ENCODE measurements at regions not wholly inside any gene's neighbourhood (a gene's known extent, or its start where the extent isn't known, plus 50 kb on each side); places are given as distances from the start of the nearest gene placed in this dataset.
"Not testable (repeated sequence)": the region's sequence is repeated elsewhere in the genome, so short reads cannot be mapped to it uniquely, and the experiment has no call there.

- ATAC-seq; H3K27me3 Mint-ChIP-seq (ENCODE audit: low read depth); POLR2A ChIA-PET: not testable (repeated sequence)
Measured at GRCh38 chr7:79975986-79976710, 158.5 kb upstream of the GNAI1 start.

DNA sequence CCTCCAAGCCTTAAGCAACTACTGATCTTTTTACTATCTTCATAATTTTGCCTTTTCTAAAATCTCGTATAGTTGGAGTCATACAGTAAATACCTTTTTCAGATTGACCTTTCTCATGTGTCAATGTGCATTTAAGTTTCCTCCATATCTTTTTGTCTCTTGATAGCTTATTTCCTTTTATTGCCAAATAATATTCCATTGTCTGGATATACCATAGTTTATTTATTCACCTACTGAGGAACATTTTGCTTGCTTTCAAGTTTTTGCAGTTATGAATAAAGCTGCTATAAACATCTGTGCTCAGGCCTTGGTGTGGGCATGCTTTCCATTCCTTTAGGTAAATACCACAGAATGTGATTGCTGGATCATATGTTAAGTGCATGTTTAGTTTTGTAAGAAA is 161.2 kb upstream of the GNAI1 start:
- Mint-ChIP-seq H3K9me3 (peaks cover 15% of the 10 kb centered on the region), H3K4me3 (no peak overlapping the region), H3K27ac (no peak overlapping the region), H3K4me1 (peaks cover 4% of the 10 kb centered on the region), H3K27me3 (ENCODE audit: low read depth) (no peaks in the 10 kb centered on the region; the same call in 1 of the 2 replicates), H3K36me3 (no peaks in the 10 kb centered on the region)
- TF ChIP-seq CDX4 (CRISPR knock-in tag; IDR thresholded peaks at IDR 0.05; ENCODE audit: borderline replicate concordance) (no peak), RORB (CRISPR knock-in tag; IDR thresholded peaks at IDR 0.05) (no peak), OVOL2 (CRISPR knock-in tag; IDR thresholded peaks at IDR 0.05; ENCODE audit: borderline replicate concordance) (no peak), GABPB1 (CRISPR knock-in tag; IDR thresholded peaks at IDR 0.05) (no peak), NR2C2 (CRISPR knock-in tag; IDR thresholded peaks at IDR 0.05) (no peak)
- TF ChIP-seq, protein P1, sequence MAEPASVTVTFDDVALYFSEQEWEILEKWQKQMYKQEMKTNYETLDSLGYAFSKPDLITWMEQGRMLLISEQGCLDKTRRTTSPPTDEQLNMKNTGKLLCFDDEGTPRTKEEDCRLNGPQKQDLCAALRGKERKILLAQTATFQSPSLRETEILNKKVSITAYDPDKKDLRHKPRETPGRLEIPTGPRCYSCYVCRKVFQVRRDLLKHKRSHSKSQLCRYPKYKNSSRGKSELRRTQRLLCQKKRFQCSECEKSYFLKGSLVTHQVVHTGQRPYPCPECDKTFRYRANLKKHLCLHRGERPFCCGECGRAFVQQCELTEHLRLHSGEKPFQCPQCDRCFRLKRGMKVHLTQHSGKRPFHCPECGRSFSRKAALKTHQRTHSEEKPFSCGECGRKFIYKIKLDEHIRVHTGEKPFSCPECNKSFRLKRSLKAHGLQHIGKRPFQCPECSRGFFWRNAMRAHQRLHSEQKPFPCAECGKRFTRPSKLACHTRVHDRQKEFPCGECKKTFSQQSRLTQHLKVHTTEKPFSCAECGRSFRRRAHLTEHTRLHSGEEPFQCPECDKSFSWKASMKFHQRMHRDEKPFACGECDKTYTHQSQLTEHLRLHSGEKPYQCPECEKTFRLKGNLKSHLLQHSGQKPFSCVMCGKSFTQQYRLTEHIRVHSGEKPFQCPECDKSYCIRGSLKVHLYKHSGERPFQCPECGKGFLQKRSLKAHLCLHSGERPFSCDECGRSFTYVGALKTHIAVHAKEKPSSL (CRISPR knock-in tag; conservative IDR thresholded peaks at IDR 0.05), result no peak
- TF ChIP-seq, protein P2, sequence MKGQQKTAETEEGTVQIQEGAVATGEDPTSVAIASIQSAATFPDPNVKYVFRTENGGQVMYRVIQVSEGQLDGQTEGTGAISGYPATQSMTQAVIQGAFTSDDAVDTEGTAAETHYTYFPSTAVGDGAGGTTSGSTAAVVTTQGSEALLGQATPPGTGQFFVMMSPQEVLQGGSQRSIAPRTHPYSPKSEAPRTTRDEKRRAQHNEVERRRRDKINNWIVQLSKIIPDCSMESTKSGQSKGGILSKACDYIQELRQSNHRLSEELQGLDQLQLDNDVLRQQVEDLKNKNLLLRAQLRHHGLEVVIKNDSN (CRISPR knock-in tag; IDR thresholded peaks at IDR 0.05), result no peak
- TF ChIP-seq, protein P3, sequence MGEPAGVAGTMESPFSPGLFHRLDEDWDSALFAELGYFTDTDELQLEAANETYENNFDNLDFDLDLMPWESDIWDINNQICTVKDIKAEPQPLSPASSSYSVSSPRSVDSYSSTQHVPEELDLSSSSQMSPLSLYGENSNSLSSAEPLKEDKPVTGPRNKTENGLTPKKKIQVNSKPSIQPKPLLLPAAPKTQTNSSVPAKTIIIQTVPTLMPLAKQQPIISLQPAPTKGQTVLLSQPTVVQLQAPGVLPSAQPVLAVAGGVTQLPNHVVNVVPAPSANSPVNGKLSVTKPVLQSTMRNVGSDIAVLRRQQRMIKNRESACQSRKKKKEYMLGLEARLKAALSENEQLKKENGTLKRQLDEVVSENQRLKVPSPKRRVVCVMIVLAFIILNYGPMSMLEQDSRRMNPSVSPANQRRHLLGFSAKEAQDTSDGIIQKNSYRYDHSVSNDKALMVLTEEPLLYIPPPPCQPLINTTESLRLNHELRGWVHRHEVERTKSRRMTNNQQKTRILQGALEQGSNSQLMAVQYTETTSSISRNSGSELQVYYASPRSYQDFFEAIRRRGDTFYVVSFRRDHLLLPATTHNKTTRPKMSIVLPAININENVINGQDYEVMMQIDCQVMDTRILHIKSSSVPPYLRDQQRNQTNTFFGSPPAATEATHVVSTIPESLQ (CRISPR knock-in tag; IDR thresholded peaks at IDR 0.05), result no peak
- TF ChIP-seq, protein P4, sequence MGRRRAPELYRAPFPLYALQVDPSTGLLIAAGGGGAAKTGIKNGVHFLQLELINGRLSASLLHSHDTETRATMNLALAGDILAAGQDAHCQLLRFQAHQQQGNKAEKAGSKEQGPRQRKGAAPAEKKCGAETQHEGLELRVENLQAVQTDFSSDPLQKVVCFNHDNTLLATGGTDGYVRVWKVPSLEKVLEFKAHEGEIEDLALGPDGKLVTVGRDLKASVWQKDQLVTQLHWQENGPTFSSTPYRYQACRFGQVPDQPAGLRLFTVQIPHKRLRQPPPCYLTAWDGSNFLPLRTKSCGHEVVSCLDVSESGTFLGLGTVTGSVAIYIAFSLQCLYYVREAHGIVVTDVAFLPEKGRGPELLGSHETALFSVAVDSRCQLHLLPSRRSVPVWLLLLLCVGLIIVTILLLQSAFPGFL (CRISPR knock-in tag; IDR thresholded peaks at IDR 0.05; ENCODE audit: borderline replicate concordance), result no peak
- no peak for DNase-seq (ENCODE audit: low spot score)
- ATAC-seq, result no peak
- POLR2A ChIA-PET, result no interaction called here
- CTCF ChIA-PET, result no interaction called here

More at GRCh38 chr7:79975986-79976710, 158.5 kb upstream of the GNAI1 start:
- CTCF ChIA-PET; H3K36me3 Mint-ChIP-seq; H3K4me3 Mint-ChIP-seq; DNase-seq (ENCODE audit: low spot score); H3K27ac Mint-ChIP-seq; H3K4me1 Mint-ChIP-seq: not testable (repeated sequence)
- H3K9me3 Mint-ChIP-seq, result peaks cover 16% of the 10 kb centered on the region

DNA sequence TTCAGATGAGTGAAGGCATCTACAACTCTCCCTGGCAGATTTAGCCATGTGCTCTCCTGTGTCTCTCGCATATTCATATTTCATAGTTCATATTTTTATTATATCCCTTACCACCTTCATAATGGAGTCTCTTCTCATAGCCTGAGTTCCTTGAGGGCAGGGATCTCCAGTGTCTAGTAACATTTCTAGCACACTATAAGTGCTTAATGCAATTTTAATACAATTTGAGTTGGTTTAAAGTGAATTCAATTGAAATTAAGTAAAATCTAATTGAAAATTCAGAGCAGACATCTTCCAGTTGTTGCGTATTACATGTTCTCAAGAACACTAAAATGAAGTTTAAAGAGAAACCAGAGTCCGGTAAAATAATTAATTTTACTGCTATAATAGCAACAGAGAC is 163.6 kb upstream of the GNAI1 start:
- ATAC-seq, result no peak
- Mint-ChIP-seq H3K27ac (no peak overlapping the region), H3K4me3 (no peak overlapping the region), H3K36me3 (no peaks in the 10 kb centered on the region), H3K9me3 (no peaks in the 10 kb centered on the region), H3K4me1 (peaks cover 9% of the 10 kb centered on the region), H3K27me3 (ENCODE audit: low read depth) (no peaks in the 10 kb centered on the region; the same call in 1 of the 2 replicates)
- TF ChIP-seq IRF2 (CRISPR knock-in tag; IDR thresholded peaks at IDR 0.05; ENCODE audit: borderline replicate concordance, low read depth) (no peak), TEAD1 (CRISPR knock-in tag; IDR thresholded peaks at IDR 0.05) (no peak), HMGXB4 (CRISPR knock-in tag; IDR thresholded peaks at IDR 0.05) (no peak), ERG (CRISPR knock-in tag; IDR thresholded peaks at IDR 0.05) (no peak), ZNF396 (CRISPR knock-in tag; IDR thresholded peaks at IDR 0.05; ENCODE audit: borderline replicate concordance) (no peak)
- POLR2A ChIA-PET, result no interaction called here
- CTCF ChIA-PET, result no interaction called here
- no peak for DNase-seq (ENCODE audit: low spot score)
